ENCODE measurements at regions not wholly inside any gene's neighbourhood (a gene's known extent, or its start where the extent isn't known, plus 50 kb on each side); places are given as distances from the start of the nearest gene placed in this dataset.

DNA sequence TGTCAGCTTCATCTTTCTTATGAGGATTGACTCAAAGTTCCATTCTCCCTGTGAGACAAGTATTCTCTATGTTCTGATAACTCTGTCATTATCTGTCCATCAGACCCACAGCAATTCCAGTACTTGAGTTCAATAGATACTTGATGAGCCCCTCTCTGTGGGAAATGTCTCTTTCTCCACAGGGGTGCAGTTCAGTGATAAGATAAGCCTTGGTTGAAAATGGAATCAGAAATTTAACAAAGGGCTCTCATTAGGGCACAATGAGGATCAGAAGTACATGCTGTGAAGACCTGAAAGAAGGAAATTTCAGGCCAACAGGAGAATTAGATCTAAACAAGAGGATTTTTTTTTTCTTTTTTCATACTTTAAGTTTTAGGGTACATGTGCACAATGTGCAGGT is 737.3 kb downstream of the MTRR start:
- no peak overlapping the region for H3K27ac ChIP-seq
- H3K9me2 ChIP-seq (replicated peaks; ENCODE audit: insufficient read depth): no peaks in the 10 kb centered on the region
- H3K27me3 ChIP-seq: no peaks in the 10 kb centered on the region
- H3K4me3 ChIP-seq: no peak overlapping the region
- H3K9me3 ChIP-seq (ENCODE audit: low read depth): no peaks in the 10 kb centered on the region
- no peak overlapping the region for H2AFZ ChIP-seq
- no peaks in the 10 kb centered on the region for H4K20me1 ChIP-seq (ENCODE audit: insufficient read depth, poor library complexity, severe bottlenecking)
- no peaks in the 10 kb centered on the region for H3K36me3 ChIP-seq (replicated peaks; ENCODE audit: insufficient read depth, low read depth)
- TF ChIP-seq EZH2 (IDR thresholded peaks at IDR 0.05; ENCODE audit: borderline replicate concordance) (no peak), EZH2phosphoT487 (IDR thresholded peaks at IDR 0.05; ENCODE audit: low read depth, severe bottlenecking, unreplicated experiment) (no peak)
- TF ChIP-seq, protein P1, sequence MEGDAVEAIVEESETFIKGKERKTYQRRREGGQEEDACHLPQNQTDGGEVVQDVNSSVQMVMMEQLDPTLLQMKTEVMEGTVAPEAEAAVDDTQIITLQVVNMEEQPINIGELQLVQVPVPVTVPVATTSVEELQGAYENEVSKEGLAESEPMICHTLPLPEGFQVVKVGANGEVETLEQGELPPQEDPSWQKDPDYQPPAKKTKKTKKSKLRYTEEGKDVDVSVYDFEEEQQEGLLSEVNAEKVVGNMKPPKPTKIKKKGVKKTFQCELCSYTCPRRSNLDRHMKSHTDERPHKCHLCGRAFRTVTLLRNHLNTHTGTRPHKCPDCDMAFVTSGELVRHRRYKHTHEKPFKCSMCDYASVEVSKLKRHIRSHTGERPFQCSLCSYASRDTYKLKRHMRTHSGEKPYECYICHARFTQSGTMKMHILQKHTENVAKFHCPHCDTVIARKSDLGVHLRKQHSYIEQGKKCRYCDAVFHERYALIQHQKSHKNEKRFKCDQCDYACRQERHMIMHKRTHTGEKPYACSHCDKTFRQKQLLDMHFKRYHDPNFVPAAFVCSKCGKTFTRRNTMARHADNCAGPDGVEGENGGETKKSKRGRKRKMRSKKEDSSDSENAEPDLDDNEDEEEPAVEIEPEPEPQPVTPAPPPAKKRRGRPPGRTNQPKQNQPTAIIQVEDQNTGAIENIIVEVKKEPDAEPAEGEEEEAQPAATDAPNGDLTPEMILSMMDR (IDR thresholded peaks at IDR 0.05; ENCODE audit: poor library complexity): no peak
- H3K79me2 ChIP-seq: no peaks in the 10 kb centered on the region
- H3K4me2 ChIP-seq: no peak overlapping the region
- no peaks in the 10 kb centered on the region for H3K4me1 ChIP-seq (ENCODE audit: insufficient read depth)
- DNase-seq (ENCODE audit: low spot score): no peak

GRCh38 chr5:8611067-8611466 is 742.1 kb downstream of the MTRR start:
- H3K27ac ChIP-seq: no peak overlapping the region
- no peak for DNase-seq (ENCODE audit: low spot score)
- H3K4me1 ChIP-seq (ENCODE audit: insufficient read depth): no peaks in the 10 kb centered on the region
- no peak overlapping the region for H3K4me3 ChIP-seq
- H3K79me2 ChIP-seq: no peaks in the 10 kb centered on the region
- 92% methylated on average over 3 of the region's 3 CpGs for WGBS (ENCODE audit: low lambda C conversion rate, missing lambda C conversion rate)
- no peaks in the 10 kb centered on the region for H4K20me1 ChIP-seq (ENCODE audit: insufficient read depth, poor library complexity, severe bottlenecking)
- no peaks in the 10 kb centered on the region for H3K27me3 ChIP-seq
- no peak overlapping the region for H2AFZ ChIP-seq
- no peaks in the 10 kb centered on the region for H3K9me3 ChIP-seq (ENCODE audit: low read depth)
- TF ChIP-seq, protein P1 (IDR thresholded peaks at IDR 0.05; ENCODE audit: poor library complexity): no peak
- H3K36me3 ChIP-seq (replicated peaks; ENCODE audit: insufficient read depth, low read depth): no peaks in the 10 kb centered on the region
- no peak overlapping the region for H3K4me2 ChIP-seq
- H3K9me2 ChIP-seq (replicated peaks; ENCODE audit: insufficient read depth): no peaks in the 10 kb centered on the region

GRCh38 chr5:8613078-8613685 is 744.2 kb downstream of the MTRR start:
- Histone ChIP-seq H3K79me2 (no peaks in the 10 kb centered on the region), H3K4me2 (no peak overlapping the region), H3K9me3 (ENCODE audit: low read depth) (no peaks in the 10 kb centered on the region), H3K27me3 (no peaks in the 10 kb centered on the region), H3K4me1 (ENCODE audit: insufficient read depth) (no peaks in the 10 kb centered on the region), H3K4me3 (no peak overlapping the region), H3K27ac (peak overlapping the region; percentile 35), H4K20me1 (ENCODE audit: insufficient read depth, poor library complexity, severe bottlenecking) (no peaks in the 10 kb centered on the region), H2AFZ (no peak overlapping the region), H3K36me3 (replicated peaks; ENCODE audit: insufficient read depth, low read depth) (no peaks in the 10 kb centered on the region), H3K9me2 (replicated peaks; ENCODE audit: insufficient read depth) (no peaks in the 10 kb centered on the region)
- DNase-seq (ENCODE audit: low spot score): peak; percentile 29
- 62% methylated on average over 4 of the region's 4 CpGs for WGBS (ENCODE audit: low lambda C conversion rate, missing lambda C conversion rate)
- TF ChIP-seq EZH2 (IDR thresholded peaks at IDR 0.05; ENCODE audit: borderline replicate concordance): no peak
- TF ChIP-seq, protein P1 (IDR thresholded peaks at IDR 0.05; ENCODE audit: poor library complexity): no peak
- no peak for TF ChIP-seq EZH2phosphoT487 (IDR thresholded peaks at IDR 0.05; ENCODE audit: low read depth, severe bottlenecking, unreplicated experiment)
